H1 (cell line): ENCODE measurements at regions not wholly inside any gene's neighbourhood (a gene's known extent, or its start where the extent isn't known, plus 50 kb on each side); places are given as distances from the start of the nearest gene placed in this dataset.
A peak's percentile ranks its signal among the peaks of the same experiment; 100 is the strongest.

Source experiments
- CTCF ChIA-PET: fragments of 300-600 bp; sonication (Branson Sonifier 250); formaldehyde crosslinking; loops from one replicate; lab custom pipeline; 2021; ENCODE audit not compliant: partially characterized antibody; lab: Charles Lee
- POLR2A ChIA-PET: fragments of 300-600 bp; sonication (Branson Sonifier 250); formaldehyde crosslinking; loops from one replicate; lab custom pipeline; 2021; ENCODE audit warnings: inconsistent platforms; ENCODE audit not compliant: partially characterized antibody; lab: Charles Lee
- DNase-seq, 2 experiments: peaks; one replicate each; pipeline versions ENCODE4 v3.0.0 to v3.0.0-alpha.2; 2010 to 2022; ENCODE audit warnings: low spot score in 2 of 2, low read depth in 1 of 2, mixed read lengths in 1 of 2
- FAIRE-seq: peaks from 2 replicates; lab custom pipeline; 2011; peaks lifted over from hg19 to GRCh38; lab: Jason Lieb, UNC
- H2AFZ ChIP-seq: 2 replicates; pipeline ENCODE4 v1.8.1; 2012; ENCODE audit warnings: low read length, inconsistent platforms
- H2AK5ac ChIP-seq: 2 replicates; pipeline ENCODE4 v1.6.1; 2013; ENCODE audit warnings: low read depth, low read length
- H2BK120ac ChIP-seq: replicated peaks from 2 replicates; pipeline ENCODE3; 2013; ENCODE audit warnings: low read depth, low read length, inconsistent platforms
- H2BK12ac ChIP-seq: 2 replicates; pipeline ENCODE4 v1.6.1; 2013; ENCODE audit warnings: low read depth, low read length
- H2BK15ac ChIP-seq: 2 replicates; pipeline ENCODE4 v1.6.1; 2013; ENCODE audit warnings: low read length
- H2BK20ac ChIP-seq: 2 replicates; pipeline ENCODE4 v1.6.1; 2013; ENCODE audit warnings: low read length
- H2BK5ac ChIP-seq: 2 replicates; pipeline ENCODE4 v1.6.1; 2013; ENCODE audit warnings: low read depth, low read length
- H3K14ac ChIP-seq: 2 replicates; pipeline ENCODE4 v1.6.1; 2013; ENCODE audit warnings: inconsistent platforms; ENCODE audit not compliant: insufficient read length
- H3K18ac ChIP-seq: 2 replicates; pipeline ENCODE4 v1.6.1; 2013; ENCODE audit warnings: low read length; ENCODE audit errors: extremely low read depth
- H3K23ac ChIP-seq: 2 replicates; pipeline ENCODE4 v1.6.1; 2013; ENCODE audit warnings: inconsistent platforms; ENCODE audit not compliant: insufficient read length
- H3K23me2 ChIP-seq: 2 replicates; pipeline ENCODE4 v1.6.1; 2013; ENCODE audit warnings: low read depth, low read length
- H3K27ac ChIP-seq: 2 replicates; pipeline ENCODE4 v1.6.1; 2011; ENCODE audit warnings: low read depth, low read length, inconsistent platforms
- H3K27me3 ChIP-seq, 4 experiments: replicated peaks in 1 of 4; 1 replicate in 1 of 4; 2 replicates in 3 of 4; pipeline versions ENCODE4 v1.6.1 to v1.8.1; 2011 to 2013; ENCODE audit warnings: low read length in 3 of 4, mild to moderate bottlenecking in 3 of 4, inconsistent platforms in 2 of 4, mixed read lengths in 2 of 4, moderate library complexity in 1 of 4; ENCODE audit not compliant: control insufficient read depth in 3 of 4, insufficient read depth in 3 of 4; ENCODE audit errors: extremely low read depth in 1 of 4
- H3K36me3 ChIP-seq, 4 experiments: 2 replicates each; pipeline versions ENCODE4 v1.6.1 to v1.8.1; 2011 to 2013; ENCODE audit warnings: mild to moderate bottlenecking in 4 of 4, low read length in 3 of 4, moderate library complexity in 2 of 4, control low read depth in 1 of 4, inconsistent platforms in 1 of 4; ENCODE audit not compliant: insufficient read depth in 4 of 4, control insufficient read depth in 2 of 4
- H3K4ac ChIP-seq: replicated peaks from 2 replicates; pipeline ENCODE3; 2013; ENCODE audit warnings: low read length, low read depth, mixed read lengths, inconsistent platforms; ENCODE audit not compliant: insufficient read length
- H3K4me1 ChIP-seq, 4 experiments: replicated peaks in 1 of 4; 1 replicate in 1 of 4; 2 replicates in 3 of 4; pipeline versions ENCODE4 v1.6.1 to v1.8.1; 2011 to 2013; ENCODE audit warnings: low read length in 3 of 4, inconsistent platforms in 2 of 4, mixed read lengths in 1 of 4; ENCODE audit not compliant: insufficient read depth in 4 of 4, control insufficient read depth in 3 of 4
- H3K4me2 ChIP-seq, 2 experiments: 2 replicates each; pipeline versions ENCODE4 v1.6.1 to v1.8.1; 2011 to 2013; ENCODE audit warnings: low read depth in 2 of 2, low read length in 2 of 2, control low read depth in 1 of 2, inconsistent platforms in 1 of 2, mild to moderate bottlenecking in 1 of 2; ENCODE audit not compliant: insufficient read depth in 1 of 2
- H3K4me3 ChIP-seq, 4 experiments: fragments of 200-600, 300-600 bp in 1 of 4; sonication (generic), shearing (Covaris generic), sonication (Bioruptor Twin) in 1 of 4; 2 replicates each; pipeline versions ENCODE4 v1.5.1 to v1.8.1; 2011 to 2016; ENCODE audit warnings: low read length in 4 of 4, low read depth in 3 of 4, control low read depth in 2 of 4, inconsistent platforms in 2 of 4, mild to moderate bottlenecking in 2 of 4, mixed read lengths in 1 of 4, moderate library complexity in 1 of 4; ENCODE audit not compliant: insufficient read depth in 2 of 4; ENCODE audit errors: extremely low read depth in 1 of 4
- H3K56ac ChIP-seq: replicated peaks from 2 replicates; pipeline ENCODE3; 2013; ENCODE audit warnings: low read depth, mild to moderate bottlenecking, mixed read lengths, low read length, inconsistent platforms; ENCODE audit not compliant: insufficient read length
- H3K79me1 ChIP-seq: 2 replicates; pipeline ENCODE4 v1.6.1; 2013; ENCODE audit warnings: low read depth, low read length, control low read depth
- H3K79me2 ChIP-seq, 2 experiments: 2 replicates each; pipeline versions ENCODE4 v1.6.1 to v1.8.1; 2012 to 2013; ENCODE audit warnings: low read length in 2 of 2, mild to moderate bottlenecking in 2 of 2, inconsistent platforms in 1 of 2; ENCODE audit not compliant: insufficient read depth in 2 of 2, control insufficient read depth in 1 of 2
- H3K9ac ChIP-seq, 4 experiments: replicated peaks in 1 of 4; 1 replicate in 1 of 4; 2 replicates in 3 of 4; pipeline versions ENCODE4 v1.6.1 to v1.8.1; 2011 to 2013; ENCODE audit warnings: low read depth in 3 of 4, low read length in 3 of 4, control low read depth in 2 of 4, mild to moderate bottlenecking in 2 of 4, moderate library complexity in 2 of 4, inconsistent platforms in 1 of 4; ENCODE audit errors: extremely low read depth in 1 of 4
- H3K9me3 ChIP-seq, 2 experiments: 2 replicates each; pipeline versions ENCODE4 v1.6.1 to v1.8.1; 2012 to 2013; ENCODE audit warnings: mild to moderate bottlenecking in 2 of 2, moderate library complexity in 2 of 2, control low read depth in 1 of 2, inconsistent platforms in 1 of 2, low read depth in 1 of 2, low read length in 1 of 2, mixed read lengths in 1 of 2; ENCODE audit not compliant: insufficient read depth in 2 of 2
- H4K20me1 ChIP-seq, 2 experiments: replicated peaks in 1 of 2; 2 replicates each; pipeline versions ENCODE3 to v1.8.1; 2011 to 2013; ENCODE audit warnings: inconsistent platforms in 2 of 2, low read length in 2 of 2, mild to moderate bottlenecking in 1 of 2; ENCODE audit not compliant: insufficient read depth in 2 of 2, control insufficient read depth in 1 of 2
- H4K5ac ChIP-seq: 2 replicates; pipeline ENCODE4 v1.6.1; 2013; ENCODE audit warnings: low read length, low read depth, mixed read lengths, inconsistent platforms; ENCODE audit not compliant: insufficient read length
- H4K8ac ChIP-seq: 2 replicates; pipeline ENCODE4 v1.8.0; 2013; ENCODE audit warnings: mild to moderate bottlenecking, moderate library complexity, low read length, inconsistent platforms; ENCODE audit not compliant: insufficient read depth; ENCODE audit errors: extremely low read depth
- H4K91ac ChIP-seq: replicated peaks from 2 replicates; pipeline ENCODE3; 2013; ENCODE audit warnings: low read length, mixed read lengths, inconsistent platforms; ENCODE audit not compliant: insufficient read length
- CBX5 ChIP-seq: fragments of 300-800, 300-1000 bp; sonication (generic); IDR thresholded peaks from 2 replicates; pipeline ENCODE4 v1.7.1; 2016; ENCODE audit warnings: antibody characterized with exemption, low read length, low read depth
- CREB1 ChIP-seq: IDR thresholded peaks from 2 replicates; pipeline ENCODE4 v1.6.1; 2012; ENCODE audit warnings: inconsistent platforms
- JUND ChIP-seq: IDR thresholded peaks from 2 replicates; pipeline ENCODE4 v1.6.1; 2011; ENCODE audit warnings: mild to moderate bottlenecking, improper control_type of control experiment, low read length
- NANOG ChIP-seq: IDR thresholded peaks from 2 replicates; pipeline ENCODE4 v1.6.1; 2011; ENCODE audit warnings: low read length, low read depth, mild to moderate bottlenecking, inconsistent platforms; ENCODE audit not compliant: insufficient read depth, poor library complexity, severe bottlenecking
- POLR2AphosphoS5 ChIP-seq: IDR thresholded peaks from 2 replicates; pipeline ENCODE4 v1.6.1; 2011; ENCODE audit warnings: low read depth, low read length
- RAD21 ChIP-seq, 2 experiments: IDR thresholded peaks in 1 of 2; conservative IDR thresholded peaks in 1 of 2; 2 replicates each; pipeline ENCODE4 v1.6.1; 2011; ENCODE audit warnings: low read depth in 2 of 2, low read length in 2 of 2, improper control_type of control experiment in 1 of 2, inconsistent platforms in 1 of 2, mild to moderate bottlenecking in 1 of 2, moderate library complexity in 1 of 2
- SP4 ChIP-seq: IDR thresholded peaks from 2 replicates; pipeline ENCODE4 v1.6.1; 2012; ENCODE audit warnings: low read length, inconsistent platforms
- TAF7 ChIP-seq: optimal IDR thresholded peaks from 2 replicates; pipeline ENCODE3; 2011; ENCODE audit warnings: low read depth, mild to moderate bottlenecking, inconsistent platforms, low read length, moderate library complexity, borderline replicate concordance
- TEAD4 ChIP-seq: IDR thresholded peaks from 2 replicates; pipeline ENCODE4 v1.6.1; 2012; ENCODE audit warnings: low read depth, low read length, inconsistent platforms, mixed read lengths
- WGBS, 2 experiments: shearing (Covaris generic) in 1 of 2; methylation state at CpG; one replicate each; pipeline versions ENCODE4 v1.1.6 to v1.1.7; 2013 to 2015; ENCODE audit warnings: low lambda C conversion rate in 2 of 2, mixed read lengths in 2 of 2, inconsistent platforms in 1 of 2, low coverage in 1 of 2, missing lambda C conversion rate in 1 of 2; ENCODE audit not compliant: insufficient replicate concordance in 2 of 2, insufficient coverage in 1 of 2, insufficient read length in 1 of 2; ENCODE audit errors: extremely low coverage in 1 of 2, missing lambda C conversion rate in 1 of 2; 5-methylcytosine and 5-hydroxymethylcytosine counted together
- TF ChIP-seq, protein P1 (sequence below): IDR thresholded peaks from 2 replicates; pipeline ENCODE4 v1.6.1; 2011; ENCODE audit warnings: low read length, improper control_type of control experiment
- TF ChIP-seq, protein P2 (sequence below): IDR thresholded peaks from 2 replicates; pipeline ENCODE4 v1.6.1; 2012; ENCODE audit warnings: low read length, inconsistent platforms

DNA sequence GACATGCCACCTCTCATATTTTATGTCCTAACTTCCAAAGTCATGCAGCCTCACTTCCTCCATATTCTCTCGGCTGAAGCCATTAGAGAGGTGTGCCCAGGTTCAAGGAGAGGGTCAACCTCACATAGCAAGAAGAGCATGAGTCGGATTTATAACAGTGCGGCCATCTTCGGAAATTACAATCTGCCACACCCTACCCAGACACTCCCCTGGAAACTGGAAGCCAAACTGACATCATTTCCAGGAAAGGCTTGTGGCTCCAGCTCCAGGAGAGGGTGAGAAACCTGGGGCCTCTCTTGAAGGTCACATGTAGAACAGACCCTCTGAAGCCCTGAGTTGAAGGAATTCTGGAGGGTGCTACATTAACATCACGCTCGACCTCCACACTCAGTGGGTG, 73.5 kb downstream of the RRAGC start:
- Histone ChIP-seq H2BK20ac (0 out of 2 replicates have a peak overlapping the region, but pooled peaks have one; percentile 48), H3K4me3 (no peak overlapping the region), H4K8ac (no peak overlapping the region), H2BK15ac (no peak overlapping the region), H3K9ac (no peak overlapping the region), H3K23me2 (no peaks in the 10 kb centered on the region), H2AFZ (no peak overlapping the region), H2BK5ac (no peak overlapping the region), H2AK5ac (no peak overlapping the region), H3K4me1 (peaks cover 0 to 12% (median 3%) of the 10 kb centered on the region in 4 experiments; a peak in 4 of 7 replicates), H3K56ac (no peak overlapping the region), H3K9me3 (no peaks in the 10 kb centered on the region), H3K18ac (peak overlapping the region; percentile 20; the same call in 1 of the 2 replicates), H2BK12ac (no peak overlapping the region; the same call in 1 of the 2 replicates), H3K4me2 (no peak overlapping the region), H2BK120ac (no peak overlapping the region), H4K5ac (no peak overlapping the region), H3K79me2 (no peaks in the 10 kb centered on the region), H3K14ac (no peak overlapping the region), H3K36me3 (no peaks in the 10 kb centered on the region), H4K91ac (no peak overlapping the region), H3K27me3 (no peaks in the 10 kb centered on the region; a peak in 1 of 7 replicates), H3K23ac (no peak overlapping the region), H3K4ac (no peak overlapping the region), H4K20me1 (no peaks in the 10 kb centered on the region), H3K27ac (no peak overlapping the region), H3K79me1 (no peaks in the 10 kb centered on the region)
- DNase-seq: no peak
- FAIRE-seq: no peak
- ChIA-PET CTCF (interaction anchor here (1.4 to 1.5 kb wide), 2 partner anchors 14 to 16 kb away, joined by 3 to 4 read pairs; no protein-coding TSS in a partner anchor), POLR2A (interaction anchor here (1.5 kb wide), 1 partner anchor 45 kb away, joined by 3 read pairs; no protein-coding TSS in a partner anchor)
- WGBS, 2 experiments: 93% methylated on average over 6 of the region's 6 CpGs; no CpG with 5 or more reads in 1 of the 2 experiments
- TF ChIP-seq CBX5 (no peak), NANOG (no peak), TAF7 (no peak), TEAD4 (no peak), JUND (no peak), RAD21 (IDR thresholded peaks at IDR 0.05 in 1 of 2, conservative IDR thresholded peaks at IDR 0.05 in 1 of 2; ENCODE audit: low read depth in 2 of 2, low read length in 2 of 2) (no peak), POLR2AphosphoS5 (no peak), CREB1 (no peak), SP4 (no peak)
- TF ChIP-seq, protein P1, sequence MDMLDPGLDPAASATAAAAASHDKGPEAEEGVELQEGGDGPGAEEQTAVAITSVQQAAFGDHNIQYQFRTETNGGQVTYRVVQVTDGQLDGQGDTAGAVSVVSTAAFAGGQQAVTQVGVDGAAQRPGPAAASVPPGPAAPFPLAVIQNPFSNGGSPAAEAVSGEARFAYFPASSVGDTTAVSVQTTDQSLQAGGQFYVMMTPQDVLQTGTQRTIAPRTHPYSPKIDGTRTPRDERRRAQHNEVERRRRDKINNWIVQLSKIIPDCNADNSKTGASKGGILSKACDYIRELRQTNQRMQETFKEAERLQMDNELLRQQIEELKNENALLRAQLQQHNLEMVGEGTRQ: no peak
- TF ChIP-seq, protein P2, sequence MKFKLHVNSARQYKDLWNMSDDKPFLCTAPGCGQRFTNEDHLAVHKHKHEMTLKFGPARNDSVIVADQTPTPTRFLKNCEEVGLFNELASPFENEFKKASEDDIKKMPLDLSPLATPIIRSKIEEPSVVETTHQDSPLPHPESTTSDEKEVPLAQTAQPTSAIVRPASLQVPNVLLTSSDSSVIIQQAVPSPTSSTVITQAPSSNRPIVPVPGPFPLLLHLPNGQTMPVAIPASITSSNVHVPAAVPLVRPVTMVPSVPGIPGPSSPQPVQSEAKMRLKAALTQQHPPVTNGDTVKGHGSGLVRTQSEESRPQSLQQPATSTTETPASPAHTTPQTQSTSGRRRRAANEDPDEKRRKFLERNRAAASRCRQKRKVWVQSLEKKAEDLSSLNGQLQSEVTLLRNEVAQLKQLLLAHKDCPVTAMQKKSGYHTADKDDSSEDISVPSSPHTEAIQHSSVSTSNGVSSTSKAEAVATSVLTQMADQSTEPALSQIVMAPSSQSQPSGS: no peak
